HG03108 (cell line): ENCODE measurements at regions not wholly inside any gene's neighbourhood (a gene's known extent, or its start where the extent isn't known, plus 50 kb on each side); places are given as distances from the start of the nearest gene placed in this dataset.
"Not testable (repeated sequence)": the region's sequence is repeated elsewhere in the genome, so short reads cannot be mapped to it uniquely, and the experiment has no call there.

Experiments
- ATAC-seq: cut with Tn5 transposase; IDR thresholded peaks from one replicate; pipeline ENCODE4 v1.9.1; 2021; ENCODE audit warnings: moderate library complexity; ENCODE audit not compliant: unreplicated experiment

GRCh38 chr1:157272729-157273524 lies 134.7 kb upstream of the ETV3 start:
- ATAC-seq: no peak

DNA sequence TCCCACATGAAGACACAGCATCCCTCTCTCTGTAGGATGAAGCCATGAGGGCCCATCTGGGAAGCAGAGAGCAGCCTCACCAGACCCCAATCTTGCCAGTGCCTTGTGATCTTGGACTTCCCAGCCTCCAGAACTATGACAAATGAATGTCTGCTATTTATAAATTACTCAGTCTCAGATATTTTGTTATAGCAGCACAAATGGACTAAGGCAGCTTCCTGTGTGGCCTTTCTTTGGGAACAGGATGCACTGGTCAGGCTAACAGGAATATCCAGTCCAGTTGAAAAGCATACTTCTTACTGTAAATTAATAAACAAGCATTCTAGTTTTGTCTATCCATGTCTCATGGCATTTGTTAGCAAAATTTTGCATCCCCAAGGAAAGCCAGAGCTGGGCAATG lies 134.1 kb upstream of the ETV3 start:
- ATAC-seq: no peak

GRCh38 chr1:157270705-157271274 lies 132.6 kb upstream of the ETV3 start:
- ATAC-seq: no peak

DNA sequence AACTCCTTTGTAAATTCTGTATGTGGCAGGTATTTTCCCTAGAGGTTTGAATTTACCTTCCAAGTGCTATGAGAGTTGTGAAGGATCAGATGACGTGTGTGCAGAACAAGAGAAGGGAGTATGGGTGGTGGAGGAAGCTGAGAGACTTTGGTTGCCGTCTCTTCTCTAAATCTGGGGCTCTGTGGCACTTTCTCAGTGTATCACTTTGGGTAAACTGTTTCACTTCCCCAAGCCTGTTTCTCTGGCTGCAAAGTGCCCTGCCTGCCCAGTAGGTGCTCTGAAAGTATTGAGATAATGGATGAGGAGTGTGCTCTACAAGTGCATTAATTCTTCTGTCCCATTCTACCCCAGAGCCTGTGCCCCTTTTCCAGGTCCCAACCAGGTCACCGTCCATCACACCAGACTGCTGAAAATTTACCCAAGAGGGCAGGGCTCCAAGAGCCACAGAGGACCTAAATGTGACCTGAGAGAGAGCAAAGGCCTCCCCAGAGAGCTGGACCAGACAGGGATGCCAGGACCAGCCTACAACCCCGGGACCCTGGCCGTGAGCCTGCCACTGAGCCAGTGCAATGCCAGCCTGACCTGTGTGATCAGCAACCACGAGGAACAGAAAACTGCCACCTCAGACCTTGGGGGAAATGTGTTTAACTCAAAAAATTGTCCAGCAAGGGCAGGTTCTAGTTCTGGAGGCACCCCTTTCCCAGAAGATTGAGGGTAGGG lies 131.6 kb upstream of the ETV3 start:
- ATAC-seq: peak; percentile 85

DNA sequence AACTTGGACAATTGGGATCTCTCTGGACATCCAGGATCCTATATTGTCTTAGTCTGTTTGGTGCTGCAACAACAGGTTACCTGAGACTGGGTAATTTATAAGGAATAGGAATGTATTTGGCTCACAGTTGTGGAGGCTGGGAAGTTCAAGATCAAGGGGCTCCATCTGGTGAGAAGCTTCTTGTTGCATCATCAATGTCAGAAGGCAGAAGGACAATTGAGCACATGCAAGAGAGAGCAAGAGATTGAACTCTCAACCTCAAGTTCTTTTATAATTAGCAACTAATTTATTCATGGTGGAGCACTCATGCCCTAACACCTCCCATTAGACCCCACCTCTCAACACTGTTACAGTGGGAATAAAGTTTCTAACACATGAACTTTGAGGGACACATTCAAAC lies 124.7 kb upstream of the ETV3 start:
- ATAC-seq: no peak

GRCh38 chr1:157262422-157262821 lies 124.2 kb upstream of the ETV3 start:
- no peak for ATAC-seq

GRCh38 chr1:157255891-157256290 lies 117.7 kb upstream of the ETV3 start:
- not testable (repeated sequence) for ATAC-seq

DNA sequence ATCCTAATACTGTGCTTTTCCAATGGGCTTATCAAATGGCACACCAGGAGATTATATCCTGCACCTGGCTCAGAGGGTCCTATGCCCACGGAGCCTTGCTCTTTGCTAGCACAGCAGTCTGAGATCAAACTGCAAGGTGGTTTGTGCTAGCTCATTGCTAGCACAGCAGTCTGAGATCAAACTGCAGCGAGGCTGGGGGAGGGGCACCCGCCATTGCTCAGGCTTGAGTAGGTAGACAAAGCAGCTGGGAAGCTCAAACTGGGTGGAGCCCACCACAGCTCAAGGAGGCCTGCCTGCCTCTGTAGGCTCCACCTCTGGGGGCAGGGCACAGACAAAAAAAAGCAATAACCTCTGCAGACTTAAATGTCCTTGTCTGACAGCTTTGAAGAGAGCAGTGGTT lies 116.0 kb upstream of the ETV3 start:
- not testable (repeated sequence) for ATAC-seq

GRCh38 chr1:157252473-157252872 lies 114.3 kb upstream of the ETV3 start:
- ATAC-seq: no peak

DNA sequence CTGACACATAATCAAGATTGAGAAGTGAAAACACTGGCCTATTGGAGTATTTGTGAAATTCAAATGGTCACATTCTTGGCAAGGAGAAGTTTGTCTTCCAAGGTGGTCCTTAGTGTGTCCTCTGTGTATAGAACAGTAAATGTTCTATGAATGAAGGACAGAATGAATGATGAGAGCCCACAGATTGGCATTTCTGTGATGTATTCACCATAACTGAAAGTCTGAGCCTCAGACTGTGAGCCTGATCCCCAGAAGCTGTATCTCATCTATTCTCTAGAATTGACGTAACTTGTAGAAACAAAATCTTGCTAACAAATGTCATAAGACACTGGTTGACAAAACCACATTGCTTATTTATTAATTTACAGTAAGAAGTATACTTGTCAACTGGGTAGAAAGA lies 111.5 kb upstream of the ETV3 start:
- ATAC-seq: no peak

DNA sequence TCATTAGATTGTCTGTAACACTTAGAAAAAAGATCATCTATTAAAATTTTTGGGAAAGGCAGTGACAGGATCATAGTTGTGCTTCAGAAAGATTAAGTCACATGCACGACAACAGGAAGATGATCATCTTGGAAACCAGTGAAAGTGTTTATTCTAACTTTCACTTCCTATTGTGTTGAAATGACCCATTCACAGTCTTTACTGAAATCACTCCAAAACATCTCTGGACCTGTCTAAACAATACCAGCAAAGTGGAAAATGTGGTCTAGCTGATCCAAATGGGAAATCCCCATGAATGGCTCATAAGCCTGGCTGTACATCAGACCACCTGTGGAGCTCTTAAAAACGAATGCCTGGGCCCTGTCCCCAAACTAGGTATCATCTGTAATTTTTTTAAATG lies 111.1 kb upstream of the ETV3 start:
- ATAC-seq: peak; percentile 73

GRCh38 chr1:157247764-157248049 lies 109.5 kb upstream of the ETV3 start:
- not testable (repeated sequence) for ATAC-seq

- ATAC-seq: no peak
Observed at GRCh38 chr1:157247005-157247763, 109.0 kb upstream of the ETV3 start.

GRCh38 chr1:157245823-157246222 lies 107.6 kb upstream of the ETV3 start:
- ATAC-seq: no peak

DNA sequence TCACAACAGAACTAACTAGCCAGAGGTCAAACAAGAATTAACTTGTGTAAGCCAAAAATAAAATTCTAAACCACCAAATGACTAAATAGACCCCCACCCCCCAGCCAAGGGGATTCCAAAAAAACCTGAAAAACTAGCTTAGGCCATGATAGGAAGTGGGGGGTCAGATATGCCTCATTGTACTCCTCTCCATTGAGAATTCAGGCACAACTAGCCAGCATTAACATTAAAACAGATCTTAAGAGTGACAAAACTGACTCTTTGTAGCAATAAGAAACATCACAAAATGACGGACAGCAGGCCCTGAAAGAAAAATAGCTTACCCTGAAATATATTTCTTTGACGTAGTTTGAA lies 103.0 kb upstream of the ETV3 start:
- ATAC-seq: no peak

DNA sequence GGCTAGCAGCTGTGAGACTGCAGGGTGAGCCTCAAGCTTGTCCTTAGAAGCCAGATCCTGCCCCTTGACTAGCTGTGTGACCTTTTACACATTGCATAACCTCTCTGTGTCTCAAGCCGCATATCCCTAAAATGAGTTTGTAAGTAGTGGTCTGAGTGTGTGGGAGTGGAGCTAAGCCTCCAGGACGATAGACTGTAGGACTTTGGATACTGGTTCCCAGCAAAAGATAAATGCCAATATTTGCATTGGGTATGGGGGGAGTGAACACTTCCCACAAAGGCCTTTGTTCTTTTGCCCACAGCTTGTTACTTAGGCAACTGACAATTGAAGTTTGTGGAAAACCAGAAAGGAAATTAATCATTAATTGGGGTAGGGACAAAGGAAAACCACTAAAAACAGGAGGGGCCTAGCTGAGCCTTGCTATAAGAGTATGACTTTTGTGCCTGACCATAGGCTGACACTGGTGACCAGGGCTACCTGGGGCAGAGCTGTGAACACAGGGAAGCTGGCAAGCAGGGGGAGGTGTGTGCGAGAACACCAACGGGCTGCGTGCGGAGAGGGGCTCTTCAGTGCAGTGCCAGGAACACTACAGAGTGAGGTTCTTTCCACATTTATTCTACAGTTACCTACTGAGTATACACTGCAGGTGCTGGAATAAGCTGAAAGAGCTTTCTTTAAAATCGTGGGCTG lies 102.4 kb upstream of the ETV3 start:
- ATAC-seq: peak; percentile 56

DNA sequence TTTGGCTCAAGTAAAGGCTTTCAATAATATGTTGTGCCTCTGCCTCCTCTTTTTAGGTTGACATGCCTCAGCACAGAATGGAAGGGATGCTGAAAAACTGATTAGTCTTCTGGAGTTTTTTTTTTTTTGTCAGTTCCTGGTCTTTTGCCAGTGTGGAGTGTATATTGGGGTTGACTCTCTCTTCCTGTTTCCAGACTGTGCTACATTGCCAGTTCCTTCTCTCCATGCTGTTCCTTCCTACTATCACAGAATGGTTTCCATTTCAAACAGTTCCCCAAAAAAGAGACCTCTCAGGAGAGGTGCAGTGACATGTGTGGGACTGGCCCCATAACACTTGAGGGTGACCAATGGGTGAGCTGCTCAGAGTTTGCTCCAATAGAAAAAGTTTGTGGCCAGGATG lies 101.7 kb upstream of the ETV3 start:
- ATAC-seq: no peak

DNA sequence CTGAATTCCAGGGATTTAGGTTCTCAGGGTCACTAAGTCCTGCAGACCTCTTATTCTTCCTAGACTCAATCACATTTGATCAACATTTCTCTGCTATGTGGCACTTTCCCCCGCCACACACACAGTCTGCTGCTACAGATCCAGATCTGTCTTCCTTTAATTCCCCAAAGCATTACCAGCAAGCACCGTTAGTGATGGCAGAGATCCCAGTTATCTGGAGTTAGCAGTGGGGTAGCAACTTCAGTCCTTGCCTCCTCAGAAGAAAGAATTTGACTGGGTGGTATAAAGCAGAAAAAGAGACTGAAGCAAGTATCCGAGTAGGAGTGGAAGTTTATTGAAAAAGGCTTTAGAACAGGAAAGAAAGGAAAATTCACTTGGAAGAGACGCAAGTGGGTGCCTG lies 100.4 kb upstream of the ETV3 start:
- no peak for ATAC-seq

DNA sequence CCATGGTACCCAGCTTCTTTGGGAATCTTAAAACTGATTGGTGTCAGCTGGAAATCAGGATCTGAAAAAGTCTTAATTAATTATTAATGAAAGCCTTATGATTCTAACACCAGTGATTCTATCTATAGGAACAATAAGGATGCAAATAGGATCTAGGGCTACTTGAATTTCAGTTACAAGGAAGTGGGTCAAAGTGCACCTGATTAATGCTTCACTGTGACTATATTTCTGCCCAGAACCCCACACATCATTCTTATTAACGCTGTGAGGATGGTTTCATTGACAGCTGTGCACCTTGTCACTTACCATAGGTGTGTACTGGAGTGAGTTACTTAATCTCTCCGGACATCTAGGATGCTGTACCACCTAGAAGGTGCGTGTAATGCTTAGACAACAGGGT lies 99.8 kb upstream of the ETV3 start:
- no peak for ATAC-seq

GRCh38 chr1:157237522-157237921 lies 99.3 kb upstream of the ETV3 start:
- ATAC-seq: no peak

DNA sequence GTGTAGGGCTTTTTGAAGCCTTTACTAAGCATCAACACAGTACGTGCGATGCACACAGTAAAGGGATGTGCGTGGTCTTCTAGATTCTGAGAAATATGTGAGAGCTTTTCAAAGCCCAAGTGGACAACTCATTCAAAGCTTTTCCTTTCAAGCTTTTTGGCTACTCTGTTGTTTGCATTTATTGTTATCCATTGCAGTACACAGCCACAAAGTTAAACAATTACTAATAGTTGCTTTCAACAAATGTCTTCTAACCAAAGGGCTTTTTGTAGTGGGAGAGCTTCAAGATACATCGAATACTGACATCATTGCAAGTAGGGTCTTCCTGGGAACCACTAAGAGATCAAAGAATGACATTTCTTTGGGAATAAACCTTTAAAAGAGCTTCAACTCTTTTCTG lies 97.9 kb upstream of the ETV3 start:
- no peak for ATAC-seq
